Duodenal mucosa (tissue), 2 donors: ENCODE measurements at regions not wholly inside any gene's neighbourhood (a gene's known extent, or its start where the extent isn't known, plus 50 kb on each side); places are given as distances from the start of the nearest gene placed in this dataset.
"Not testable (repeated sequence)": the region's sequence is repeated elsewhere in the genome, so short reads cannot be mapped to it uniquely, and the experiment has no call there.

Experiments
- H3K27ac ChIP-seq: one replicate; pipeline ENCODE4 v1.7.0; 2013; ENCODE audit warnings: low read depth, low read length
- H3K27me3 ChIP-seq, 2 donors: one replicate each; pipeline ENCODE4 v1.7.0; 2013; ENCODE audit warnings: low read length in 2 of 2, control low read depth in 1 of 2; ENCODE audit not compliant: insufficient read depth in 2 of 2, control insufficient read depth in 1 of 2
- H3K36me3 ChIP-seq, 2 donors: one replicate each; pipeline ENCODE4 v1.7.0; 2013; ENCODE audit warnings: low read length in 2 of 2, control low read depth in 1 of 2; ENCODE audit not compliant: insufficient read depth in 2 of 2, control insufficient read depth in 1 of 2
- H3K4me1 ChIP-seq, 2 donors: one replicate each; pipeline ENCODE4 v1.7.0; 2013; ENCODE audit warnings: low read length in 2 of 2, control low read depth in 1 of 2; ENCODE audit not compliant: insufficient read depth in 2 of 2, control insufficient read depth in 1 of 2
- H3K4me3 ChIP-seq, 2 donors: one replicate each; pipeline ENCODE4 v1.7.0; 2013; ENCODE audit warnings: low read length in 2 of 2, low read depth in 1 of 2
- H3K9ac ChIP-seq, 2 donors: one replicate each; pipeline ENCODE4 v1.7.0; 2013; ENCODE audit warnings: low read length in 2 of 2, low read depth in 1 of 2
- H3K9me3 ChIP-seq, 2 donors: one replicate each; pipeline ENCODE4 v1.7.0; 2013; ENCODE audit warnings: low read length in 2 of 2, control low read depth in 1 of 2; ENCODE audit not compliant: control insufficient read depth in 1 of 2

DNA sequence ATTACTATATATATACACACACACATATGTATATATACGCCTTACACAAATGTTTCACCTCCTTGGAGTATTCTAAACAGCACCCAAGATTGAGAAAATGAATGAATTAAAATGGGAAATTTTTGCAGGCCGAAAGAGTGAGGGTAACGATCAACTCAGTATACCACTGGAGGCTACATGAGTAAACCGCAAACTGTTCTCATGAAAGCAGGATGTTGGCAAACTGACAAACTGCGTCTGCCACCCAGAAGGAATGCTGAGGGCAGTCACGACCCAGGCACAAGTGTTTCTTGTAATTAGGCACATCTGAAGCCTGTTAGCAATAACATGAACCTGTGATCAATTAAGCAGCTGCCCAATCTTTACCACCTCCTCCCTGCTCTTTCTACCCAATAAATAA lies 666.5 kb downstream of the TDRD15 start:
- not testable (repeated sequence) for H3K9ac ChIP-seq, H3K4me1 ChIP-seq, H3K36me3 ChIP-seq, H3K27ac ChIP-seq, H3K27me3 ChIP-seq, H3K4me3 ChIP-seq, H3K9me3 ChIP-seq

DNA sequence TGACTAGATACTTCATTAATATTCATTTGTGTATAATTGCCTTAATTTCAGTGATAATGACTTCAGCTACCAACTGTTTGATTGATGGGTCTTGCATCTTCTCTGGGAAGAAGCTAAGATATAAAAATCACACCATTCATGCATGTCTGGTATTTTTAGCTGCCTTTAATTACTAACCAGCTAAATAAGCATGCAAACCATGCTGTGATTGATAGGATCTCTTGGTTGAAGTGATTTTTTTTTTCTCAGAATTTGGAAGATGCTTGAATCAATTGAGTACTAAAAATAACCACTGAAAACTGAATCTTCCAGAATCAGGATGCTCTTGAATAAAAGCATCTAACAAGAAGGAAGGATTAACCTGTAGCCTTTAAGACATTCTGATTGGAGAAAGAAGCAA lies 668.8 kb downstream of the TDRD15 start:
- H3K9me3 ChIP-seq, result no peaks in the 10 kb centered on the region
- H3K27me3 ChIP-seq, result no peaks in the 10 kb centered on the region
- no peak overlapping the region for H3K9ac ChIP-seq
- no peaks in the 10 kb centered on the region for H3K36me3 ChIP-seq
- no peak overlapping the region for H3K27ac ChIP-seq
- H3K4me1 ChIP-seq, result no peaks in the 10 kb centered on the region
- no peak overlapping the region for H3K4me3 ChIP-seq

DNA sequence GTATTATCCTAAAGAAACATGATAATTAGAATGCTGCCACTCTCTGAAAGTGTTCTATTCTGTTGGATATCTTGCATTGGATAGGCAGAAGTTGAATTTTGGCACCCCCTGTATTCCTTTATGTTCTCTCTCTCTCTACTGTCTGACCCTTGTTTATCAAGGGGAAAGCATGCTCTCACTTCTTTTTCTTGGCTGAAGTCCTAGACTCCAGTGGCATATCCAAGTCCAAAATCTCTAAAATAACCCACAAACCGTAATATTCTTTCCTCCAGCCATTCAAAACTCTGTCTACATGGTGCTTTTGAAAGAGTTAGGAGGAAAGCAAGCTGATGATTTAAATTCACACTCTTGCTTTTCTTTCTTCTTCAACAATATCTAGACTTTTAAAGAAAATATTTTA lies 669.7 kb downstream of the TDRD15 start:
- Histone ChIP-seq H3K4me3 (no peak overlapping the region), H3K36me3 (no peaks in the 10 kb centered on the region), H3K27me3 (no peaks in the 10 kb centered on the region)

DNA sequence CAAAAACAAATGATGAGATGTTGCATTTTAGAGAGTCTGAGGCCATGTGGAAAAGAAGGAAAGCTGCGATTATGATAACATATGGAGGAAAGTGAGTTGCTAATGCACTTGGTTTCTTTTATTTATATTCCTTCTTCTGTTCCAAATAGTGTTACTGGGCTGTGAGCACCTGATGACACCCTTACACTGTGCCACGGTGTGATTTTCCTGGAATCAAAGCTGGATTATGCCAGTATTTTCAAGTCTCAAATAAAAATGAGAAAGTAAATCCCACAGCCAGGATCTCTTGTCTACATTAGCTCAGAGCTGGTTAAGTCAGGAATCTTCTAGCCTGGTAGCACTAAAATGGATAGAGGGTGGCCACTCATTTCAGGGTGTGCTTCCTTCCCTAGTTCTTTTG lies 670.8 kb downstream of the TDRD15 start:
- Histone ChIP-seq H3K4me1 (no peaks in the 10 kb centered on the region), H3K36me3 (no peaks in the 10 kb centered on the region), H3K4me3 (no peak overlapping the region), H3K27ac (no peak overlapping the region), H3K9ac (no peak overlapping the region), H3K9me3 (no peaks in the 10 kb centered on the region), H3K27me3 (no peaks in the 10 kb centered on the region)

More for the DNA sequence above, 669.7 kb downstream of the TDRD15 start:
- H3K9me3 ChIP-seq, result no peaks in the 10 kb centered on the region
- no peak overlapping the region for H3K9ac ChIP-seq
- H3K27ac ChIP-seq, result no peak overlapping the region
- no peaks in the 10 kb centered on the region for H3K4me1 ChIP-seq

DNA sequence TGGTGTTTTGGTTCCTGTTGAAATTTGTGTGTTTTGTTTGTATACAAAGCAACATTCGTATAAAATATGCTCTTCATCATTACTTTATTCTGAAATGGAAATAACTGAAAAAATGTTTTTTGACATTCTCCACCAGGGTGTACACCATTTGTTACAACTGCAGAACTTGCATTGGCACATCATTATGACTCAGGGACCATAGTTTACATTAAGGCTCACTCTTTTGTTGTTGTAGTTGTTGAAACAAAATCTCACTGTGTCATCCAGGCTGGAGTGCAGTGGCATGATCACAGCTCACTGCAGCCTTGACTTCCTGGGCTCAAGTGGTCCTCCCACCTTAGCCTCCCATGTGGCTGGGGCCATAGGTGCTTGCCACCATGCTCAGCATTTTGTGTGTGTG lies 676.6 kb downstream of the TDRD15 start:
- H3K9me3 ChIP-seq, result no peaks in the 10 kb centered on the region
- H3K27me3 ChIP-seq, result no peaks in the 10 kb centered on the region
- H3K4me3 ChIP-seq, result no peak overlapping the region
- H3K27ac ChIP-seq, result no peak overlapping the region
- no peaks in the 10 kb centered on the region for H3K36me3 ChIP-seq
- H3K9ac ChIP-seq, result no peak overlapping the region
- no peaks in the 10 kb centered on the region for H3K4me1 ChIP-seq

DNA sequence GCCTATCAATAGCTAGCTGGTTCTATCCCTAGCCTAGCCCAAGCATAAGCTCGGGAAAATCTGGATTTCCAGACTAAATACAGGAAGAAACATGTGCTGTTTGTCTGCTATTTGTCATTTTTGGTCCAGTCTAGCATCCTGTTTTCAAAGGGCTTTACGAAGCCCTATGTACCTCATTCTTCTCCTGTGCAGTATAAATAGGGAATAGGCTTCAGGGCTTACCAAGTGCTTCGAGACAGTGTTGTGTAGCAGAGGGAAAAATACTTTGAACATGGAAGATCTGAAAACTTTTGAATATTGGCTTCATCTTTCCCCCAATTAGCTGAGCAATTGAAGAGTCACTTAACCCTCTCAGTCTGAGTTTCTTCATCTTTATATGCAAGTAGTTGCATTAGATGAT lies 679.8 kb downstream of the TDRD15 start:
- no peak overlapping the region for H3K4me3 ChIP-seq
- H3K9me3 ChIP-seq, result no peaks in the 10 kb centered on the region
- no peak overlapping the region for H3K27ac ChIP-seq
- no peaks in the 10 kb centered on the region for H3K36me3 ChIP-seq
- H3K4me1 ChIP-seq, result no peaks in the 10 kb centered on the region
- no peak overlapping the region for H3K9ac ChIP-seq
- no peaks in the 10 kb centered on the region for H3K27me3 ChIP-seq

DNA sequence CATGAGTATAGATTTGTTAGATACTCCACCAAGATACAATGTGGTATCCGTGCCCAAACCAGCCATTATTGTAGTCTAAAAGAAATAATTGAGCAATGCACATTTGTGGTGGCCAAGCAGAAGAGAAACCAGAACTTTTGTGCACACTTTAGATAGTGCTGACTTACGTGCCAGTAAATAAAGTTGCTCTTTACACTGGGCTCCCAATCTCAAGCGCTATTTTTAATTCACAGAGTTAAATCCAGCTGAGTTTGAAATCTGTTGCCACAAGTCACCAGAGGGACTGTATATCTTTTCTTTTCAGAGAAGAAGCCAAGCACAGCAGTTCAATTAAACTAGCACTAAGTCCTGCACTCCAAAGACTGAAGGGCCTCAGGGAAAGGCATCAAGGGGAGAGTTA lies 680.4 kb downstream of the TDRD15 start:
- Histone ChIP-seq H3K9ac (no peak overlapping the region), H3K27me3 (no peaks in the 10 kb centered on the region), H3K9me3 (no peaks in the 10 kb centered on the region), H3K27ac (no peak overlapping the region), H3K36me3 (no peaks in the 10 kb centered on the region), H3K4me3 (no peak overlapping the region), H3K4me1 (no peaks in the 10 kb centered on the region)

DNA sequence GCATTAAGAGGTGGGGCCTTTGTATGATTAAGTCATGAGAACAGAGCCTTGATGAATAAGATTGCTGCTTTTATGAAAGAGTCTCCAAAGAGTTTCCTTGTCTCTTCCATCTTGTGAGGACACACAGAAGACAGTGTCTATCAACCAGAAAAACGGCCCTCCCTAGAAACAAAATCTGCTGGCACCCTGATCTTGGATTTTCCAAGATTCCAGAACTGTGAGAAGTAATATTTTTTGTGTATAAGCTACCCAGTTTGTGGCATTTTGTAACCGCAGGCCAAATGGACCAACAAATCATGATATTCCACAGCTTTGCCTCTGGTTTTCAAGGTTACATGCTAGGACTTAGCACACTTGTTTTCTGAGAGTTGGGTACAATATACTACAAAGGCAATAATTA lies 687.8 kb downstream of the TDRD15 start:
- H3K4me1 ChIP-seq, result no peaks in the 10 kb centered on the region
- peaks cover 0 to 7% of the 10 kb centered on the region in 2 donors for H3K9me3 ChIP-seq
- H3K36me3 ChIP-seq, result no peaks in the 10 kb centered on the region
- no peaks in the 10 kb centered on the region for H3K27me3 ChIP-seq
- H3K9ac ChIP-seq, result no peak overlapping the region
- H3K27ac ChIP-seq, result no peak overlapping the region
- no peak overlapping the region for H3K4me3 ChIP-seq

DNA sequence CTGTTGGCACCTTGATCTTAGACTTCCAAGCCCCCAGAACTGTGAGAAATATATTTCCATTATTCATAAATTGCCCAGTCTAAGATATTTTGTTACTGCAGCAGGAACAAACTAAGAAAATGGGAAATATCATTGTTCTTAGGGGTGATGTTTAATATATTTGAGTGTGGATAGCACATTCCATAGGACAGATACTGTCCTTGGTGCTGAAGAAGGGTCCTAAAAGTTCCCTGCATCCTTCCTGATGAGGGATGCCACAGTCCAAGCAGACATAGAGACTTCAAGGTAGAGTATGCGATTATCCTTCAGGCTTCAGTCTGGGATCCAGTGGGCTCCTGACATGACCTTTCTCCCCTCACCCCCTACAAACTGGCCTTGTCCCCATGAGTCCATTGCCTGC lies 689.0 kb downstream of the TDRD15 start:
- Histone ChIP-seq H3K36me3 (no peaks in the 10 kb centered on the region), H3K4me3 (no peak overlapping the region), H3K27ac (no peak overlapping the region), H3K27me3 (no peaks in the 10 kb centered on the region), H3K9me3 (peaks cover 0 to 7% of the 10 kb centered on the region in 2 donors), H3K9ac (no peak overlapping the region), H3K4me1 (no peaks in the 10 kb centered on the region)

DNA sequence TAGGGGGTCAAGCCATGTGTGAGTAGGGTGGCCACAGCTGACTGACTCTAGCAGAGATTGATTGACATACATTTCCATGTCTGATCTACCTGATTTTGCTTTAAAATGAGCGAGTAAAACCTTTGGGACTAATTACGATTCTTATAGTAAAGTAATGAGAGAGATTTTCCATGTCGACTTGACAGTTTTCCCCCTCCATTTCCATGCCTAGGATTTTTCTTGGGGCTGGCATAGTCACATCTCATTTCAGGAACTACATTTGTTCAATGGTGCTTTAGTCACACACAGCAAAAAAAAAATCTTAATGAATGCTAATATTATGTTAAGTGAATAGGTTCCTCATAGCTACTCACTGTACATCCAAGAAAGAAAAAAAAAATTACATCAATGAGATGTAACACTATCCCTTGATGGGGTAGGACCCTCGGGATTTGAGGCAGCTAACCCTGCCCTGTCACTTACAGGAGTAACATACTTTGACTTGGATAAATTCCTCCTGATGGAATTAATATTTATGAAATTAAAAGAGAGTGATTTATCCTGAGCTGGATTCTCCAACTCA lies 690.9 kb downstream of the TDRD15 start:
- Histone ChIP-seq H3K4me1 (no peaks in the 10 kb centered on the region), H3K4me3 (no peak overlapping the region), H3K9ac (no peak overlapping the region)

DNA sequence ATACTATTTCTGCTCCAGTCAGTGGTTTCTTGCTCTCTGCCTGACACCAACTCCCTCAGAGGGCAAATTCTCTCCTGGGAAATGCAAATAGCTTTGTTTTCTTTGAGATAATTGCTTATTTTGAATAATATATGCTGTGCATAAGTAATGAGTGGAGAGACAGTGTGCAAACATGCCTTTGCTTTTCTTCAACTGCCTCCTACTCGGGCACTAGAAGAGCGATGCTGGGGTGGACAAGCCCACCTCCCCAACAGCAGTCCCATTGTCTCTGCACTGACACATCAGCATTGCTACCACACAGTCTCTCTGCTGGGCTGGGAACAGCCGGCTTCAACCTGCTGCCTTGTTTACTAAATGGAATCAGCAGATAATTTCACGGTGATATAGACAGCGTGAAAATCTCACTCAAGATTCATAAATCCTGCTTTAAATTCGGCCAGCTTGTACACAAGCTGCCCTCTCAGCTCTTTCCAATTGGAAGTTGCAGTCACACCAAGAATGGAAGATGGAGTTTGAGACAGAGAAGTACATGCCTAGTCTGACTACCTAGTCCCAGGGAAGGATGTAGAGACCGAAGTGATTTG lies 694.5 kb downstream of the TDRD15 start:
- no peak overlapping the region for H3K27ac ChIP-seq
- no peak overlapping the region for H3K9ac ChIP-seq
- no peaks in the 10 kb centered on the region for H3K4me1 ChIP-seq

More for the DNA sequence above, 690.9 kb downstream of the TDRD15 start:
- Histone ChIP-seq H3K27me3 (no peaks in the 10 kb centered on the region), H3K27ac (no peak overlapping the region), H3K9me3 (peaks cover 2 to 14% of the 10 kb centered on the region in 2 donors), H3K36me3 (no peaks in the 10 kb centered on the region)

More for the DNA sequence above, 694.5 kb downstream of the TDRD15 start:
- peaks cover 2 to 7% of the 10 kb centered on the region in 2 donors for H3K9me3 ChIP-seq
- no peak overlapping the region for H3K4me3 ChIP-seq
- no peaks in the 10 kb centered on the region for H3K27me3 ChIP-seq
- no peaks in the 10 kb centered on the region for H3K36me3 ChIP-seq
